Fibroblast of lung (primary cell): ENCODE measurements at regions not wholly inside any gene's neighbourhood (a gene's known extent, or its start where the extent isn't known, plus 50 kb on each side); places are given as distances from the start of the nearest gene placed in this dataset.

Source experiments
- EZH2 ChIP-seq: IDR thresholded peaks from 2 replicates; pipeline ENCODE4 v1.5.1; 2012; ENCODE audit warnings: low read length, control low read depth, mild to moderate bottlenecking; ENCODE audit errors: missing control alignments
- TF ChIP-seq, protein P1 (sequence below), 2 donors: IDR thresholded peaks in 1 of 2; conservative IDR thresholded peaks in 1 of 2; 1 replicate in 1 of 2; 2 replicates in 1 of 2; pipeline ENCODE4 v1.5.1; 2011 to 2012; ENCODE audit warnings: low read length in 2 of 2, control low read depth in 1 of 2, inconsistent platforms in 1 of 2, low read depth in 1 of 2, mild to moderate bottlenecking in 1 of 2

GRCh38 chr20:47907031-47907675 lies 121.9 kb upstream of the SULF2 start:
- TF ChIP-seq, protein P1, sequence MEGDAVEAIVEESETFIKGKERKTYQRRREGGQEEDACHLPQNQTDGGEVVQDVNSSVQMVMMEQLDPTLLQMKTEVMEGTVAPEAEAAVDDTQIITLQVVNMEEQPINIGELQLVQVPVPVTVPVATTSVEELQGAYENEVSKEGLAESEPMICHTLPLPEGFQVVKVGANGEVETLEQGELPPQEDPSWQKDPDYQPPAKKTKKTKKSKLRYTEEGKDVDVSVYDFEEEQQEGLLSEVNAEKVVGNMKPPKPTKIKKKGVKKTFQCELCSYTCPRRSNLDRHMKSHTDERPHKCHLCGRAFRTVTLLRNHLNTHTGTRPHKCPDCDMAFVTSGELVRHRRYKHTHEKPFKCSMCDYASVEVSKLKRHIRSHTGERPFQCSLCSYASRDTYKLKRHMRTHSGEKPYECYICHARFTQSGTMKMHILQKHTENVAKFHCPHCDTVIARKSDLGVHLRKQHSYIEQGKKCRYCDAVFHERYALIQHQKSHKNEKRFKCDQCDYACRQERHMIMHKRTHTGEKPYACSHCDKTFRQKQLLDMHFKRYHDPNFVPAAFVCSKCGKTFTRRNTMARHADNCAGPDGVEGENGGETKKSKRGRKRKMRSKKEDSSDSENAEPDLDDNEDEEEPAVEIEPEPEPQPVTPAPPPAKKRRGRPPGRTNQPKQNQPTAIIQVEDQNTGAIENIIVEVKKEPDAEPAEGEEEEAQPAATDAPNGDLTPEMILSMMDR (conservative IDR thresholded peaks at IDR 0.05 in 1 of 2, IDR thresholded peaks at IDR 0.05 in 1 of 2; ENCODE audit: low read depth in 1 of 2, low read length in 2 of 2): no peak
- TF ChIP-seq EZH2: no peak
